H1 (cell line): ENCODE measurements at regions not wholly inside any gene's neighbourhood (a gene's known extent, or its start where the extent isn't known, plus 50 kb on each side); places are given as distances from the start of the nearest gene placed in this dataset.

Experiments used
- CTCF ChIA-PET: fragments of 300-600 bp; sonication (Branson Sonifier 250); formaldehyde crosslinking; loops from one replicate; lab custom pipeline; 2021; ENCODE audit not compliant: partially characterized antibody; lab: Charles Lee
- POLR2A ChIA-PET: fragments of 300-600 bp; sonication (Branson Sonifier 250); formaldehyde crosslinking; loops from one replicate; lab custom pipeline; 2021; ENCODE audit warnings: inconsistent platforms; ENCODE audit not compliant: partially characterized antibody; lab: Charles Lee
- DNase-seq, 2 experiments: peaks; one replicate each; pipeline versions ENCODE4 v3.0.0 to v3.0.0-alpha.2; 2010 to 2022; ENCODE audit warnings: low spot score in 2 of 2, low read depth in 1 of 2, mixed read lengths in 1 of 2
- FAIRE-seq: peaks from 2 replicates; lab custom pipeline; 2011; peaks lifted over from hg19 to GRCh38; lab: Jason Lieb, UNC
- H2AFZ ChIP-seq: 2 replicates; pipeline ENCODE4 v1.8.1; 2012; ENCODE audit warnings: low read length, inconsistent platforms
- H2AK5ac ChIP-seq: 2 replicates; pipeline ENCODE4 v1.6.1; 2013; ENCODE audit warnings: low read depth, low read length
- H2BK120ac ChIP-seq: replicated peaks from 2 replicates; pipeline ENCODE3; 2013; ENCODE audit warnings: low read depth, low read length, inconsistent platforms
- H2BK12ac ChIP-seq: 2 replicates; pipeline ENCODE4 v1.6.1; 2013; ENCODE audit warnings: low read depth, low read length
- H2BK15ac ChIP-seq: 2 replicates; pipeline ENCODE4 v1.6.1; 2013; ENCODE audit warnings: low read length
- H2BK20ac ChIP-seq: 2 replicates; pipeline ENCODE4 v1.6.1; 2013; ENCODE audit warnings: low read length
- H2BK5ac ChIP-seq: 2 replicates; pipeline ENCODE4 v1.6.1; 2013; ENCODE audit warnings: low read depth, low read length
- H3K14ac ChIP-seq: 2 replicates; pipeline ENCODE4 v1.6.1; 2013; ENCODE audit warnings: inconsistent platforms; ENCODE audit not compliant: insufficient read length
- H3K18ac ChIP-seq: 2 replicates; pipeline ENCODE4 v1.6.1; 2013; ENCODE audit warnings: low read length; ENCODE audit errors: extremely low read depth
- H3K23ac ChIP-seq: 2 replicates; pipeline ENCODE4 v1.6.1; 2013; ENCODE audit warnings: inconsistent platforms; ENCODE audit not compliant: insufficient read length
- H3K23me2 ChIP-seq: 2 replicates; pipeline ENCODE4 v1.6.1; 2013; ENCODE audit warnings: low read depth, low read length
- H3K27ac ChIP-seq: 2 replicates; pipeline ENCODE4 v1.6.1; 2011; ENCODE audit warnings: low read depth, low read length, inconsistent platforms
- H3K27me3 ChIP-seq, 4 experiments: replicated peaks in 1 of 4; 1 replicate in 1 of 4; 2 replicates in 3 of 4; pipeline versions ENCODE4 v1.6.1 to v1.8.1; 2011 to 2013; ENCODE audit warnings: low read length in 3 of 4, mild to moderate bottlenecking in 3 of 4, inconsistent platforms in 2 of 4, mixed read lengths in 2 of 4, moderate library complexity in 1 of 4; ENCODE audit not compliant: control insufficient read depth in 3 of 4, insufficient read depth in 3 of 4; ENCODE audit errors: extremely low read depth in 1 of 4
- H3K36me3 ChIP-seq, 4 experiments: 2 replicates each; pipeline versions ENCODE4 v1.6.1 to v1.8.1; 2011 to 2013; ENCODE audit warnings: mild to moderate bottlenecking in 4 of 4, low read length in 3 of 4, moderate library complexity in 2 of 4, control low read depth in 1 of 4, inconsistent platforms in 1 of 4; ENCODE audit not compliant: insufficient read depth in 4 of 4, control insufficient read depth in 2 of 4
- H3K4ac ChIP-seq: replicated peaks from 2 replicates; pipeline ENCODE3; 2013; ENCODE audit warnings: low read length, low read depth, mixed read lengths, inconsistent platforms; ENCODE audit not compliant: insufficient read length
- H3K4me1 ChIP-seq, 4 experiments: replicated peaks in 1 of 4; 1 replicate in 1 of 4; 2 replicates in 3 of 4; pipeline versions ENCODE4 v1.6.1 to v1.8.1; 2011 to 2013; ENCODE audit warnings: low read length in 3 of 4, inconsistent platforms in 2 of 4, mixed read lengths in 1 of 4; ENCODE audit not compliant: insufficient read depth in 4 of 4, control insufficient read depth in 3 of 4
- H3K4me2 ChIP-seq, 2 experiments: 2 replicates each; pipeline versions ENCODE4 v1.6.1 to v1.8.1; 2011 to 2013; ENCODE audit warnings: low read depth in 2 of 2, low read length in 2 of 2, control low read depth in 1 of 2, inconsistent platforms in 1 of 2, mild to moderate bottlenecking in 1 of 2; ENCODE audit not compliant: insufficient read depth in 1 of 2
- H3K4me3 ChIP-seq, 4 experiments: fragments of 200-600, 300-600 bp in 1 of 4; sonication (generic), shearing (Covaris generic), sonication (Bioruptor Twin) in 1 of 4; 2 replicates each; pipeline versions ENCODE4 v1.5.1 to v1.8.1; 2011 to 2016; ENCODE audit warnings: low read length in 4 of 4, low read depth in 3 of 4, control low read depth in 2 of 4, inconsistent platforms in 2 of 4, mild to moderate bottlenecking in 2 of 4, mixed read lengths in 1 of 4, moderate library complexity in 1 of 4; ENCODE audit not compliant: insufficient read depth in 2 of 4; ENCODE audit errors: extremely low read depth in 1 of 4
- H3K56ac ChIP-seq: replicated peaks from 2 replicates; pipeline ENCODE3; 2013; ENCODE audit warnings: low read depth, mild to moderate bottlenecking, mixed read lengths, low read length, inconsistent platforms; ENCODE audit not compliant: insufficient read length
- H3K79me1 ChIP-seq: 2 replicates; pipeline ENCODE4 v1.6.1; 2013; ENCODE audit warnings: low read depth, low read length, control low read depth
- H3K79me2 ChIP-seq, 2 experiments: 2 replicates each; pipeline versions ENCODE4 v1.6.1 to v1.8.1; 2012 to 2013; ENCODE audit warnings: low read length in 2 of 2, mild to moderate bottlenecking in 2 of 2, inconsistent platforms in 1 of 2; ENCODE audit not compliant: insufficient read depth in 2 of 2, control insufficient read depth in 1 of 2
- H3K9ac ChIP-seq, 4 experiments: replicated peaks in 1 of 4; 1 replicate in 1 of 4; 2 replicates in 3 of 4; pipeline versions ENCODE4 v1.6.1 to v1.8.1; 2011 to 2013; ENCODE audit warnings: low read depth in 3 of 4, low read length in 3 of 4, control low read depth in 2 of 4, mild to moderate bottlenecking in 2 of 4, moderate library complexity in 2 of 4, inconsistent platforms in 1 of 4; ENCODE audit errors: extremely low read depth in 1 of 4
- H3K9me3 ChIP-seq, 2 experiments: 2 replicates each; pipeline versions ENCODE4 v1.6.1 to v1.8.1; 2012 to 2013; ENCODE audit warnings: mild to moderate bottlenecking in 2 of 2, moderate library complexity in 2 of 2, control low read depth in 1 of 2, inconsistent platforms in 1 of 2, low read depth in 1 of 2, low read length in 1 of 2, mixed read lengths in 1 of 2; ENCODE audit not compliant: insufficient read depth in 2 of 2
- H4K20me1 ChIP-seq, 2 experiments: replicated peaks in 1 of 2; 2 replicates each; pipeline versions ENCODE3 to v1.8.1; 2011 to 2013; ENCODE audit warnings: inconsistent platforms in 2 of 2, low read length in 2 of 2, mild to moderate bottlenecking in 1 of 2; ENCODE audit not compliant: insufficient read depth in 2 of 2, control insufficient read depth in 1 of 2
- H4K5ac ChIP-seq: 2 replicates; pipeline ENCODE4 v1.6.1; 2013; ENCODE audit warnings: low read length, low read depth, mixed read lengths, inconsistent platforms; ENCODE audit not compliant: insufficient read length
- H4K8ac ChIP-seq: 2 replicates; pipeline ENCODE4 v1.8.0; 2013; ENCODE audit warnings: mild to moderate bottlenecking, moderate library complexity, low read length, inconsistent platforms; ENCODE audit not compliant: insufficient read depth; ENCODE audit errors: extremely low read depth
- H4K91ac ChIP-seq: replicated peaks from 2 replicates; pipeline ENCODE3; 2013; ENCODE audit warnings: low read length, mixed read lengths, inconsistent platforms; ENCODE audit not compliant: insufficient read length
- CHD2 ChIP-seq: IDR thresholded peaks from 2 replicates; pipeline ENCODE4 v1.6.1; 2012; ENCODE audit warnings: low read length, improper control_type of control experiment
- EGR1 ChIP-seq: IDR thresholded peaks from 2 replicates; pipeline ENCODE4 v1.6.1; 2011; ENCODE audit warnings: low read depth, low read length, borderline replicate concordance
- EZH2 ChIP-seq: fragments of 200-600 bp; sonication (generic); IDR thresholded peaks from 2 replicates; pipeline ENCODE4 v1.7.1; 2012; ENCODE audit warnings: low read depth, mild to moderate bottlenecking, moderate library complexity, low read length, inconsistent platforms; ENCODE audit not compliant: severe bottlenecking
- PHF8 ChIP-seq: fragments of 200-600 bp; sonication (generic); conservative IDR thresholded peaks from 2 replicates; pipeline ENCODE4 v1.7.1; 2012; ENCODE audit warnings: low read depth, mild to moderate bottlenecking, inconsistent platforms, low read length, moderate library complexity
- POU5F1 ChIP-seq: IDR thresholded peaks from 2 replicates; pipeline ENCODE4 v1.6.1; 2011; ENCODE audit warnings: low read depth, mild to moderate bottlenecking, low read length, moderate library complexity
- RAD21 ChIP-seq, 2 experiments: IDR thresholded peaks in 1 of 2; conservative IDR thresholded peaks in 1 of 2; 2 replicates each; pipeline ENCODE4 v1.6.1; 2011; ENCODE audit warnings: low read depth in 2 of 2, low read length in 2 of 2, improper control_type of control experiment in 1 of 2, inconsistent platforms in 1 of 2, mild to moderate bottlenecking in 1 of 2, moderate library complexity in 1 of 2
- RBBP5 ChIP-seq: IDR thresholded peaks from 2 replicates; pipeline ENCODE4 v1.7.1; 2012; ENCODE audit warnings: low read depth, mild to moderate bottlenecking, inconsistent platforms, low read length, moderate library complexity, borderline replicate concordance
- TAF7 ChIP-seq: optimal IDR thresholded peaks from 2 replicates; pipeline ENCODE3; 2011; ENCODE audit warnings: low read depth, mild to moderate bottlenecking, inconsistent platforms, low read length, moderate library complexity, borderline replicate concordance
- WGBS, 2 experiments: shearing (Covaris generic) in 1 of 2; methylation state at CpG; one replicate each; pipeline versions ENCODE4 v1.1.6 to v1.1.7; 2013 to 2015; ENCODE audit warnings: low lambda C conversion rate in 2 of 2, mixed read lengths in 2 of 2, inconsistent platforms in 1 of 2, low coverage in 1 of 2, missing lambda C conversion rate in 1 of 2; ENCODE audit not compliant: insufficient replicate concordance in 2 of 2, insufficient coverage in 1 of 2, insufficient read length in 1 of 2; ENCODE audit errors: extremely low coverage in 1 of 2, missing lambda C conversion rate in 1 of 2; 5-methylcytosine and 5-hydroxymethylcytosine counted together

DNA sequence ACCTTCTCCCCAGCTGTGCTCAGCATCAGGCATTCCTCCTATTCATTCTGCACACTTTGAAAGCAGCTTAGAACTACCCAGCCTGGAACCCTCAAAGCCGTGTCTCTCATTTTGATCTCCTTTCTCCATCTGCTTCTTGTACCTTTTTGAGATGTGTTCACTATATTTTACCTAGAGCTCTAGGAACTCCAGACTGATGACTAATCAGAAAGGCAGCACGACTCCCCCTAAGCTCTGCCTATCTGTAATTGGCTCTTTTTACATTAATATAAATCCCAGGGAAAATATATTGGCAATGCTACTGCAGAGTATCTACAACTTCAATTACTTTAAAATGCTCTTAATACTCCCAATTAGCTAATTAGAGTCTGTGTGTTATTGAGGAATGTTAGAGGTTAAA lies 671.5 kb downstream of the CBLN4 start:
- H3K23me2 ChIP-seq = no peaks in the 10 kb centered on the region
- H3K23ac ChIP-seq = no peak overlapping the region
- no peaks in the 10 kb centered on the region for H3K79me1 ChIP-seq
- no peaks in the 10 kb centered on the region for H4K20me1 ChIP-seq
- no peaks in the 10 kb centered on the region for H3K36me3 ChIP-seq
- no peak overlapping the region for H2BK20ac ChIP-seq
- no peak overlapping the region for H2BK120ac ChIP-seq
- DNase-seq = no peak
- WGBS, 2 experiments = 89% methylated on average over 2 of the region's 2 CpGs; no CpG with 5 or more reads in 1 of the 2 experiments
- H2BK12ac ChIP-seq = no peak overlapping the region
- H3K27me3 ChIP-seq = no peaks in the 10 kb centered on the region
- no peak overlapping the region for H3K4me2 ChIP-seq
- H3K4me1 ChIP-seq = no peaks in the 10 kb centered on the region
- H2AK5ac ChIP-seq = no peak overlapping the region
- H2AFZ ChIP-seq = no peak overlapping the region
- TF ChIP-seq TAF7 = no peak
- no peak for TF ChIP-seq RBBP5
- no peak for TF ChIP-seq PHF8
- no peak for TF ChIP-seq EZH2
- no peak for TF ChIP-seq EGR1
- TF ChIP-seq RAD21 (IDR thresholded peaks at IDR 0.05 in 1 of 2, conservative IDR thresholded peaks at IDR 0.05 in 1 of 2; ENCODE audit: low read depth in 2 of 2, low read length in 2 of 2) = no peak
- no peak for TF ChIP-seq CHD2
- TF ChIP-seq POU5F1 = no peak
- no peak overlapping the region for H4K5ac ChIP-seq
- no peak overlapping the region for H3K27ac ChIP-seq
- no peak overlapping the region for H4K8ac ChIP-seq
- no peak overlapping the region for H2BK15ac ChIP-seq
- no peak overlapping the region for H3K4me3 ChIP-seq
- ChIA-PET POLR2A (no interaction called here), CTCF (interaction anchor here (0.9 kb wide), 1 partner anchor 17 kb away, joined by 5 read pairs; no protein-coding TSS in a partner anchor)
- no peak overlapping the region for H3K9ac ChIP-seq
- H2BK5ac ChIP-seq = no peak overlapping the region
- H3K9me3 ChIP-seq = no peaks in the 10 kb centered on the region
- no peak overlapping the region for H3K56ac ChIP-seq
- H3K79me2 ChIP-seq = no peaks in the 10 kb centered on the region
- no peak overlapping the region for H3K18ac ChIP-seq
- no peak overlapping the region for H4K91ac ChIP-seq
- H3K4ac ChIP-seq = no peak overlapping the region
- FAIRE-seq = no peak
- no peak overlapping the region for H3K14ac ChIP-seq
